Activated CD8-positive, alpha-beta memory T cell treated with anti-CD3 and anti-CD28 coated beads for 1 hour (primary cell): ENCODE measurements at regions not wholly inside any gene's neighbourhood (a gene's known extent, or its start where the extent isn't known, plus 50 kb on each side); places are given as distances from the start of the nearest gene placed in this dataset.

Experiments used
- DNase-seq, 2 donors: peaks; one replicate each; pipeline ENCODE4 v3.0.0-alpha.2; 2020; ENCODE audit warnings: low read depth in 1 of 2; ENCODE audit errors: extremely low read depth in 1 of 2

GRCh38 chr13:21316376-21316775 lies 139.9 kb downstream of the MRPL57 start:
- DNase-seq, result no peak

DNA sequence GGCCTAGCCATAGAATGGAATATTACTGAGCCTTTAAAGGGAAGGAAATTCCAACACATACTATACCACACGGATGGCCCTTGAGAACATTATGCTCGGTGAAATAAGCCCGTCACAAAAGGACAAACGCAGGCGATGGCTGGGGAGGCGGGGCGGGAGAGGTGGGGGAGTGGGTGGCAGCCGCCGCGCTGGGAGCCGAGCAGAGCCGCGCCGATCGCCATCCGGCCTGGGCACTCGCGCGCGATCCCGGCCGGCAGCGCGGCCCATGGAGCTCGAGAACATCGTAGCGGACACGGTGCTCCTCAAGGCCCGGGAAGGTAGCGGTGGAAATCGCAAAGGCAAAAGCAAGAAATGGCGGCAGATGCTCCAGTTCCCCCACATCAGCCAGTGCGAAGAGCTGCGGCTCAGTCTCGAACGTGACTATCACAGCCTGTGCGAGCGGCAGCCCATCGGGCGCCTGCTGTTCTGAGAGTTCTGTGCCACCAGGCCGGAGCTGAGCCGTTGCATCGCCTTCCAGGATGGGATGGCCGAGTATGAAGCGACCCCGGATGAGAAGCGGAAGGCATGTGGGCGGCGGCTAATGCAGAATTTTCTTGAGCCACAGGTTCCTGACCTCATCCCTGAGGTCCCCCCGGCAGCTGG lies 140.1 kb downstream of the ZDHHC20 start:
- no peak for DNase-seq

DNA sequence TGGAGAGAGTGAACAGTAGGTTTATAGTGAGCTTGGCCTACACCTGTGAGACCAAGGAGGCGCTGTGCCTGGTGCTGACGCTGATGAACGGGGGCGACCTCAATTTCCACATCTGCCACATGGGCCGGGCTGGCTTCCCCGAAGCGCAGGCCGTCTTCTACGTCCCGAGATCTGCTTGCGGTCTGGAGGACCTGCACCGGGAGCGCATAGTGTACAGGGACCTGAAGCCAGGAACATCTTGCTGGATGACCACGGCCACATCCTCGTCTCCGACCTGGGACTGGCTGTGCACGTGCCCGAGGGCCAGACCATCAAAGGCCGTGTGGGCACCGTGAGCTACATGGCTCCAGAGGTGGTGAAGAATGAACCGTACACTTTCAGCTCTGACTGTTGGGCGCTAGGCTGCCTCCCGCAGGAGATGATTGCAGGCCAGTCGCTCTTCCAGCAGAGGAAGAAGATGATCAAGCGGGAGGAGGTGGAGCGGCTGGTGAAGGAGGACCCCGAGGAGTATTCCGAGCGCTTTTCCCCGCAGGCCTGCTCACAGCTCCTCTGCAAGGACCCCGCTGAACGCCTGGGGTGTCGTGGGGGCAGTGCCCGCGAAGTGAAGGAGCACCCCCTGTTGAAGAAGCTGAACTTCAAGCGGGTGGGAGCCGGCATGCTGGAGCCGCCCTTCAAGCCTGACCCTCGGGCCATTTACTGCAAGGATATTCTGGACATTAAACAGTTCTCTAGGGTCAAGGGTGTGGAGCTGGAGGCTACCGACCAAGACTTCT lies 139.0 kb downstream of the ZDHHC20 start:
- no peak for DNase-seq

DNA sequence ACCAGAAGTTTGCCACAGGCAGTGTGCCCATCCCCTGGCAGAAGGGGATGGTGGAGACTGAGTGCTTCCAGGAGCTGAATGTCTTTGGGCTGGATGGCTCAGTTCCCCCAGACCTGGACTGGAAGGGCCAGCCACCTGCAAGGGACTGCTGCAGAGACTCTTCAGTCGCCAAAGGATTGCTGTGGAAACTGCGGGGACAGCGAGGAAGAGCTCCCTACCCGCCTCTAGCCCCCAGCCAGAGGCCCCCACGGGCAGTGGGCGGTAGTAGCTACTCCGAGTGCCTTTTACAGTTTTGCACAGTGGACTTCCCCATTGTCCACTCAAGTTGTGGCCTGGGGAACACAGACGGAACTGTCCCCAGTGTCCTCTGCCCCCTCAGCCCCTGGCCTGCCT lies 138.5 kb downstream of the ZDHHC20 start:
- DNase-seq, result no peak

- no peak for DNase-seq
Observed at GRCh38 chr13:21321269-21321668, 137.8 kb downstream of the ZDHHC20 start.

- no peak for DNase-seq
Observed at GRCh38 chr13:21322327-21322965, 136.7 kb downstream of the ZDHHC20 start.
